ENCODE measurements at regions not wholly inside any gene's neighbourhood (a gene's known extent, or its start where the extent isn't known, plus 50 kb on each side); places are given as distances from the start of the nearest gene placed in this dataset.

DNA sequence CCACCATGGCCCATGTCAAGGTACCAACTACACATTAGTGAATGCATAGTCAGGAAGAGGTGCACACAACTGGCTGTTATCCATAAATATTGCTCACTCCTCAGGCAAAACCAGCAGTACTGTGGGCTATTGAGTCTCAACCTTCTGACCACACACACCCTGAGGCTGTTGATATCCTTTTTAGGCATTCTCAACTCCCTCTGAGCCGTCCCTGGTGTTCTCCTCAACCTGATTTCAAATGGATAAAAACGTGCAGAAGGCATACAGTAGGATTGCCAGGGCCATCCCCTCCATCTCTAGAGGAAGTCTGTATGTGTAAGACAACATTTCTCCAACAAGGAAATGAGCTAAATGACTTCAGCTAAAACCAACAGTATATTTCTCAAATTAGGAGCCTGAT is 98.7 kb upstream of the KLHL13 start:
- Histone ChIP-seq H3K9me3 (no peaks in the 10 kb centered on the region), H3K27ac (no peak overlapping the region), H3K4me3 (no peak overlapping the region), H3K36me3 (no peaks in the 10 kb centered on the region), H3K4me1 (no peaks in the 10 kb centered on the region), H3K27me3 (no peaks in the 10 kb centered on the region)
- ATAC-seq: no peak
- no peak for DNase-seq
- TF ChIP-seq, protein P1, sequence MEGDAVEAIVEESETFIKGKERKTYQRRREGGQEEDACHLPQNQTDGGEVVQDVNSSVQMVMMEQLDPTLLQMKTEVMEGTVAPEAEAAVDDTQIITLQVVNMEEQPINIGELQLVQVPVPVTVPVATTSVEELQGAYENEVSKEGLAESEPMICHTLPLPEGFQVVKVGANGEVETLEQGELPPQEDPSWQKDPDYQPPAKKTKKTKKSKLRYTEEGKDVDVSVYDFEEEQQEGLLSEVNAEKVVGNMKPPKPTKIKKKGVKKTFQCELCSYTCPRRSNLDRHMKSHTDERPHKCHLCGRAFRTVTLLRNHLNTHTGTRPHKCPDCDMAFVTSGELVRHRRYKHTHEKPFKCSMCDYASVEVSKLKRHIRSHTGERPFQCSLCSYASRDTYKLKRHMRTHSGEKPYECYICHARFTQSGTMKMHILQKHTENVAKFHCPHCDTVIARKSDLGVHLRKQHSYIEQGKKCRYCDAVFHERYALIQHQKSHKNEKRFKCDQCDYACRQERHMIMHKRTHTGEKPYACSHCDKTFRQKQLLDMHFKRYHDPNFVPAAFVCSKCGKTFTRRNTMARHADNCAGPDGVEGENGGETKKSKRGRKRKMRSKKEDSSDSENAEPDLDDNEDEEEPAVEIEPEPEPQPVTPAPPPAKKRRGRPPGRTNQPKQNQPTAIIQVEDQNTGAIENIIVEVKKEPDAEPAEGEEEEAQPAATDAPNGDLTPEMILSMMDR (IDR thresholded peaks at IDR 0.05): no peak
- intact Hi-C loops (cut with DNase I): no loop called here

DNA sequence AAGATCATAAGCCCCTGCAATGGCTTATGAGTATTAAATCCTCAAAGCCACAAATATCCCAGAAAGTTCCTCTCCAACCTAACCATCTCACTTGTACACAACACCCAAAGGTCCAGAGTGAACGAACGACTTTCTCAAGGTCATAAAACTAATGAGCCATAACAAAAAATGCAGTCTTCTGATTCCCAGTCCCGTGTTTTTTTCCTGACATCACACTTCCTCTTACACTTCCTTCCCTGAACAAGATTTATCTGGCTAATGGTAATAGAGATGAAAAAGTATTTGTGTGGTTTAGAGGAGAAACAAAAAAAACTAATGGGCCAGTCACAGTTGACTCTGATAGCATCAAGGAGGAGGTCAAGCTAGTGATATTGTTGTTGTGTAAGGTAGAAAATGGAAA is 99.5 kb upstream of the KLHL13 start:
- Histone ChIP-seq H3K4me3 (no peak overlapping the region), H3K9me3 (no peaks in the 10 kb centered on the region), H3K4me1 (no peaks in the 10 kb centered on the region), H3K27me3 (no peaks in the 10 kb centered on the region), H3K27ac (no peak overlapping the region), H3K36me3 (no peaks in the 10 kb centered on the region)
- DNase-seq (no peak), ATAC-seq (no peak)
- intact Hi-C loops (cut with DNase I): no loop called here
- TF ChIP-seq, protein P1 (IDR thresholded peaks at IDR 0.05): no peak

DNA sequence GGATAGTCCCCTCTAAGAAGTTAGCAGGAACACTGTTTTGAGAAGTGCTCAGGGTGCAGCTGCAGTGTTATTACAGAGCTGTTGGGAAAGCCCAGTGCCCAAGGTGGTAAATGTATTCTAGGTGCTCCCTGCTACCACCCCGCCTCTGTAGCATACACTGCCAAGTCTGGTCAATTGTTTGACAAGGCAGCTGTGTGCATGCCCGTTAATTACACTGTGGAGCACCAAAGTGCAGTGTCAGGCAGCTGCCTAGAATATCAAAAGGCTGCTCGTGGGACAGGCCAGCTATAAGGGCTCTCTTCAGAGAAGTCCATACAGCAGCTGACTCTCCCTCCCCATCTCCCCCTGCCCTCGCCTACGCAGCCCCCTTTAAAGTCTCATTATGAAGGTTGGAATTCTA is 99.9 kb upstream of the KLHL13 start:
- ATAC-seq (no peak), DNase-seq (no peak)
- Histone ChIP-seq H3K4me1 (no peaks in the 10 kb centered on the region), H3K36me3 (no peaks in the 10 kb centered on the region), H3K27me3 (no peaks in the 10 kb centered on the region), H3K27ac (no peak overlapping the region), H3K4me3 (no peak overlapping the region), H3K9me3 (no peaks in the 10 kb centered on the region)
- intact Hi-C loops (cut with DNase I): no loop called here
- TF ChIP-seq, protein P1 (IDR thresholded peaks at IDR 0.05): no peak

DNA sequence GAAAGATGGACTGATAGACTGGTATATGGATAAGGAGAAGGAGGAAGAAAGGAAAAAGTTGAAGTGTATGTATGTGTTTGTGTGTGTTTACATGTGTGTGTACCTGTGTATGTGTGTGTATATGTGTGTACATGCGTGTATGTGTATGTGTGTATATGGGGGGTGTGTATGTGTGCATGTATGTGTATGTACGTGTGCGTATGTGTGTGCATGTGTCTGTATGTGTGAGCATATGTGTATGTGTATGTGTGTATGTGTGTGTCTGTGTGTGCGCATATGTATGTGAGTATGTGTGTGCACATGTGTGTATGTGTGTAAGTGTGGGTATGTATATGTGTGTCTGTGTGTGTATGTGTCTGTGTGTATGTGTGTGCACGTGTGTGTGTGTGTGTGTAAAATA is 101.5 kb upstream of the KLHL13 start:
- intact Hi-C loops (cut with DNase I): no loop called here
- no peak for ATAC-seq
- TF ChIP-seq, protein P1 (IDR thresholded peaks at IDR 0.05): no peak
- no peak overlapping the region for H3K27ac ChIP-seq
- H3K4me3 ChIP-seq: no peak overlapping the region
- H3K27me3 ChIP-seq: no peaks in the 10 kb centered on the region
- DNase-seq: no peak
- H3K36me3 ChIP-seq: no peaks in the 10 kb centered on the region
- no peaks in the 10 kb centered on the region for H3K9me3 ChIP-seq
- H3K4me1 ChIP-seq: no peaks in the 10 kb centered on the region

DNA sequence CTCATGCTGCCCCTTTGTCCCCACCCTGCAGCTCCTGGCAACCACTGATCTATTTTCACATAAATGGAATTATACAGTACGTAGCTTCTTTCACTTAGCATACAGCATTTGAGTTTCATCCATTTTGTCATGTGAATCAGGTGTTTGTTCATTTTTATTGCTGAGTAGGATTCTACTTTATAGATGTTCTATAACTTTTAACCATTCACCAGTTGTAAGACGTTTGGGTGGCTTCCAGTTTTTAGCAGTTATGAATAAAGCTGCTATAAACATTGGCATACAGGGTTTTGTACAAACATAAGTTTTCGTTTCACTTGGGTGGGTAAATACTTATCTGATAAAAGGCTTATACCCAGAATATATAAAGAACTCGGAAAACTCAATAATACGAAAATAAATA is 102.3 kb upstream of the KLHL13 start:
- DNase-seq (no peak), ATAC-seq (no peak)
- TF ChIP-seq, protein P1 (IDR thresholded peaks at IDR 0.05): no peak
- Histone ChIP-seq H3K27me3 (no peaks in the 10 kb centered on the region), H3K27ac (no peak overlapping the region), H3K36me3 (no peaks in the 10 kb centered on the region), H3K4me1 (no peaks in the 10 kb centered on the region), H3K9me3 (no peaks in the 10 kb centered on the region), H3K4me3 (no peak overlapping the region)
- intact Hi-C loops (cut with DNase I): no loop called here

DNA sequence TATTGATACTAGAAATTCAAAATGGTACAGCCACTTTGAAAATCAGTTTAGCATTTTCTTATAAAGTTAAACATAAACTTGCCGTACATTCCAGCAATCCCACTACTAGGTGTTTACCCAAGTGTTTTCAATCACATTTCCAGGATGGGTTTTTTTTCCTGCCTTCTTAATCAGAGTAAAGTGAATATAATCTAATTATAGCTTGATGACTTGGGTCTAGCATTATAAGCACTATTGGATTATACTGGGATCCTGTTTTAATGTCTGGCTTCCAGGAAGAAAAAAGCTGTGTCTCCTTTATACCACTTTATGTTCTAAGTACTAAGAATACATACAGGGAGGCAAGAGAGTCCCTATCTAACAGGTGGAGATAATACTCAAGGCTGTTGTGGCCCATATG is 103.3 kb upstream of the KLHL13 start:
- Histone ChIP-seq H3K9me3 (no peaks in the 10 kb centered on the region), H3K27ac (no peak overlapping the region), H3K4me3 (no peak overlapping the region), H3K27me3 (no peaks in the 10 kb centered on the region), H3K36me3 (no peaks in the 10 kb centered on the region), H3K4me1 (no peaks in the 10 kb centered on the region)
- intact Hi-C loops (cut with DNase I): no loop called here
- ATAC-seq (no peak), DNase-seq (no peak)
- TF ChIP-seq, protein P1 (IDR thresholded peaks at IDR 0.05): no peak

Data from upper lobe of right lung (tissue), 1 donor.